ENCODE measurements at regions not wholly inside any gene's neighbourhood (a gene's known extent, or its start where the extent isn't known, plus 50 kb on each side); places are given as distances from the start of the nearest gene placed in this dataset.

GRCh38 chr6:164398647-164399046 is 910.8 kb downstream of the C6orf118 start:
- Histone ChIP-seq H3K9me3 (no peaks in the 10 kb centered on the region), H3K27me3 (no peaks in the 10 kb centered on the region), H3K27ac (peak overlapping the region in 2 of 4 donors; percentile 44 to 88), H3K4me3 (no peak overlapping the region), H3K4me1 (peaks cover 0 to 25% (median 0%) of the 10 kb centered on the region in 4 donors), H3K36me3 (no peaks in the 10 kb centered on the region)
- no peak for DNase-seq (ENCODE audit: low spot score in 2 of 2)
- WGBS, 2 donors: 50 to 55% methylated on average over 1 of the region's 1 CpG
- TF ChIP-seq POLR2A (IDR thresholded peaks at IDR 0.05): no peak
- TF ChIP-seq CTCF (IDR thresholded peaks at IDR 0.05): no peak
- TF ChIP-seq EP300 (IDR thresholded peaks at IDR 0.05): no peak

GRCh38 chr6:164396071-164397047 is 913.0 kb downstream of the C6orf118 start:
- WGBS, 2 donors: 60% methylated on average over 9 of the region's 9 CpGs
- peak overlapping the region; percentile 14 to 90 (median 76) for H3K27ac ChIP-seq
- no peak for TF ChIP-seq EP300 (IDR thresholded peaks at IDR 0.05)
- no peak for TF ChIP-seq POLR2A (IDR thresholded peaks at IDR 0.05)
- no peak for TF ChIP-seq CTCF (IDR thresholded peaks at IDR 0.05)

GRCh38 chr6:164379795-164380194 is 929.6 kb downstream of the C6orf118 start:
- DNase-seq (ENCODE audit: low spot score in 2 of 2): no peak
- no peaks in the 10 kb centered on the region for H3K36me3 ChIP-seq
- H3K4me1 ChIP-seq: no peaks in the 10 kb centered on the region
- no peak overlapping the region for H3K27ac ChIP-seq
- H3K27me3 ChIP-seq: no peaks in the 10 kb centered on the region
- WGBS, 2 donors: 42 to 45% methylated on average over 1 of the region's 1 CpG
- no peak for TF ChIP-seq POLR2A (IDR thresholded peaks at IDR 0.05)
- no peak for TF ChIP-seq CTCF (IDR thresholded peaks at IDR 0.05)
- no peak for TF ChIP-seq EP300 (IDR thresholded peaks at IDR 0.05)
- no peak overlapping the region for H3K4me3 ChIP-seq
- H3K9me3 ChIP-seq: peaks cover 0 to 11% (median 0%) of the 10 kb centered on the region in 4 donors

More at GRCh38 chr6:164396071-164397047, 913.0 kb downstream of the C6orf118 start:
- Histone ChIP-seq H3K36me3 (no peaks in the 10 kb centered on the region), H3K4me3 (peak overlapping the region; percentile 20 to 45 (median 24)), H3K27me3 (no peaks in the 10 kb centered on the region), H3K9me3 (no peaks in the 10 kb centered on the region), H3K4me1 (peaks cover 0 to 25% (median 0%) of the 10 kb centered on the region in 4 donors)
- DNase-seq (ENCODE audit: low spot score in 2 of 2): no peak

- peaks cover 0 to 11% (median 0%) of the 10 kb centered on the region in 4 donors for H3K9me3 ChIP-seq
- H3K27me3 ChIP-seq: no peaks in the 10 kb centered on the region
- no peaks in the 10 kb centered on the region for H3K4me1 ChIP-seq
- H3K4me3 ChIP-seq: no peak overlapping the region
- no peak for TF ChIP-seq CTCF (IDR thresholded peaks at IDR 0.05)
- no peak for TF ChIP-seq EP300 (IDR thresholded peaks at IDR 0.05)
- no peak for TF ChIP-seq POLR2A (IDR thresholded peaks at IDR 0.05)
- H3K27ac ChIP-seq: no peak overlapping the region
- H3K36me3 ChIP-seq: no peaks in the 10 kb centered on the region
- DNase-seq (ENCODE audit: low spot score in 2 of 2): no peak
- 75 to 79% methylated on average over 2 of the region's 2 CpGs for WGBS, 2 donors
These were observed 931.1 kb downstream of the C6orf118 start for GRCh38 chr6:164378330-164378729.

- no peak for TF ChIP-seq POLR2A (IDR thresholded peaks at IDR 0.05)
- no peak for TF ChIP-seq EP300 (IDR thresholded peaks at IDR 0.05)
- no peak for TF ChIP-seq CTCF (IDR thresholded peaks at IDR 0.05)
- no peaks in the 10 kb centered on the region for H3K4me1 ChIP-seq
- H3K27me3 ChIP-seq: no peaks in the 10 kb centered on the region
- H3K36me3 ChIP-seq: no peaks in the 10 kb centered on the region
- 81 to 85% methylated on average over 6 of the region's 6 CpGs for WGBS, 2 donors
- H3K9me3 ChIP-seq: peaks cover 0 to 11% (median 0%) of the 10 kb centered on the region in 4 donors
- DNase-seq (ENCODE audit: low spot score in 2 of 2): no peak
- no peak overlapping the region for H3K4me3 ChIP-seq
- H3K27ac ChIP-seq: no peak overlapping the region
These were observed 932.0 kb downstream of the C6orf118 start for GRCh38 chr6:164377348-164377918.

All from tibial nerve (tissue), 4 donors.